ENCODE measurements at regions not wholly inside any gene's neighbourhood (a gene's known extent, or its start where the extent isn't known, plus 50 kb on each side); places are given as distances from the start of the nearest gene placed in this dataset.
"Not testable (repeated sequence)": the region's sequence is repeated elsewhere in the genome, so short reads cannot be mapped to it uniquely, and the experiment has no call there.

- no peak overlapping the region for H3K4me3 ChIP-seq (ENCODE audit: low read depth, low read length)
- no peak for TF ChIP-seq CTCF (IDR thresholded peaks at IDR 0.05; ENCODE audit: low read depth, low read length)
These were observed 175.8 kb downstream of the USP46 start for GRCh38 chr4:52483186-52483890.

DNA sequence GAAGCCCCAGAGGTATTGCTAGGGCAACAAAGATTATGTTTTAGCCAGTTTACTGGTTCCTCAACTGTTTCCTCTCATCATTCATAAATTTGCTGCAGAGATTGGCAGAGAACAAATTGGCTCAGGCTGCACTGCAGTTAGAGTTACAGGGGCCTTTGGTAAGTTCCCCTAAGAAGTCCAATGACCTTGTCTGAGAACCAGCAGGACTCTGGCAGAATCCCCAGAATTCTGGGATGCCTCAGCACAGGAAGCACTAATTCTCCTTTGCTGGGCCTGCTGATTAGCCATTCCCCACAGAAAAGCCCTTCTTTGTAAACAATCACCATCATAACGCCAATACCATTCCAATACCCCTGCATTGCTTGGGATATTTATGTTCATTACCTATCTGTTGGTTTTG lies 151.3 kb downstream of the USP46 start:
- no peak for TF ChIP-seq CTCF (IDR thresholded peaks at IDR 0.05; ENCODE audit: low read depth, low read length)
- no peak overlapping the region for H3K4me3 ChIP-seq (ENCODE audit: low read depth, low read length)

DNA sequence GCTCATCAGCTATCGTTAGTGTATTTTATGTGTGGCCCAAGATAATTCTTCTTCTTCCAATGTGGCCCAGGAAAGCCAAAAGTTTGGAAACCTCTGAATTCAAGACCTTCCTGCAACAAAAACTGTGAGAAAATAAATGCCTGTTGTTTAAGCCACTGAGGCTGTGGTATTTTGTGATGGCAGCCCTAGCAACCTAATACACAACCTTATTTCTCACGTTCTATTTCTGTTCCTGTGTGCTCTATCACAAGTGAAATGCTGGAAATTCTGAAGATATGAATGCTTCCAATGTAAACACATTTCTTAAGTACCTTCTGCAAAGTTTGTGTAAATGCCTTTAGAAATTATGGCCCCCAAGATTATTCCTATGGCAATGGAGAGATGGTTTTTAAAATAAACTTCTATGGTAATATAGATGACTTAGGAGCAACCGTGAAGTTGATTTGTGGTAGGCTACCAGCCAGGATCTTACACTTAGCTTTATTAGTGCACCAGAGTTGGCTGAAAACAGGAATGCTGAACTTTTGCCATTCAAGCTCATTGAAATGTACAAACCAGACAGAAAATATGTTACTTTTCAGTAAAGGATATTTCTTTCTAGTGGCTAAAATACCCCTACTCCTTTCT lies 148.0 kb downstream of the USP46 start:
- H3K4me3 ChIP-seq (ENCODE audit: low read depth, low read length) = no peak overlapping the region
- TF ChIP-seq CTCF (IDR thresholded peaks at IDR 0.05; ENCODE audit: low read depth, low read length) = no peak

GRCh38 chr4:52511825-52512224 lies 147.3 kb downstream of the USP46 start:
- no peak for TF ChIP-seq CTCF (IDR thresholded peaks at IDR 0.05; ENCODE audit: low read depth, low read length)
- H3K4me3 ChIP-seq (ENCODE audit: low read depth, low read length) = no peak overlapping the region

DNA sequence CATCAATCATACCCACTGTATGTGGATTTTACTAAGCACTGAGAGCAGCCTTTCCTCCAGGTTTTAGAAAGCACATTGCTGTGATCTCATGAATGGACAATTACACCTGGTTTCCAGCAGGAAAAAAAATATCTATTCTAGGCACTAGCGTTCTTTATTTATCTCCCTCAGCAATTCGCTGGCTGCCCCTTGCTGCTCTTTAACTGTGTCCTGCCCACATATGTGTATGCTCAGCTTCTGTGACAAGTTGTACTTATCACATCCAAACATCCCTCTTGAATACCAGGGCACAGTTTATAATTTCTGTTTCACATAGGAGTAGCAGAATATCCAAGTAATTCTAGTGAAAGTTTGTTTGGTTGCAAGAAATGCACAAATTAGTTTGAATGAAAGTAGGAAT lies 146.8 kb downstream of the USP46 start:
- no peak for TF ChIP-seq CTCF (IDR thresholded peaks at IDR 0.05; ENCODE audit: low read depth, low read length)
- H3K4me3 ChIP-seq (ENCODE audit: low read depth, low read length) = no peak overlapping the region

DNA sequence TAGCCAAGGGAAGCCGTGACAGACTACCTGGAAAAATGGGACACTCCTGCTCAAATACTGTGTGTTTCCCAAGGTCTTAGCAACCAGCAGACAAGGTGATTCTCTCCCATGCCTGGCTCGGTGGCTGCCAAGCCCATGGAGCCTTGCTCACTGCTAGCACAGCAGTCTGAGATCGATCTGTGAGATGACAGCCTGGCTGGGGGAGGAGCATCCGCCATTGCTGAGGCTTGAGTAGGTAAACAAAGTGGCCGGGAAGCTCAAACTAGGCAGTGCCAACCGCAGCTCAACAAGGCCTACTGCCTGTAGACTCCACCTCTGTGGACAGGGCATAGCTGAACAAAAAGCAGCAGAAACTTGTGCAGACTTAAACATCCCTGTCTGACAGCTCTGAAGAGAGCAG lies 137.0 kb downstream of the USP46 start:
- H3K4me3 ChIP-seq (ENCODE audit: low read depth, low read length) = not testable (repeated sequence)

GRCh38 chr4:52529983-52530382 lies 129.1 kb downstream of the USP46 start:
- H3K4me3 ChIP-seq (ENCODE audit: low read depth, low read length) = no peak overlapping the region
- no peak for TF ChIP-seq CTCF (IDR thresholded peaks at IDR 0.05; ENCODE audit: low read depth, low read length)

DNA sequence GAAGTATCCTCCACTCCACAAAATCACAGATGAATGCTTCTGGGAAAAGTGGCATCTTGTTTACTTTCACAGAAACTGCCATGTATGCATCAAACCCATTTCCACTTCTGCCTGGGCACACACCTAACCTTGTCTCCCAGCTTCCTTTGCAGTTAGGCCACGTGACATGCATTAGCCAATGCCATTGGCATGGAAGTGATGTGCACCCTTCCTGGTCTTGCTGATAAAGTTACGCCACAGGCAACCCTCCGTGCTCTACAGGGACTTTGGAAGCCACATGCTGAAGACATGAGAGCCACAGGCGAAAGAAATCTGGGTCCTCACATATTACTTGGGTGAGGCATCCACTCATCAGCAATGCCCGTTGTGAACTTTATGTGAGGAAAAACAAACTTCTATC lies 123.3 kb downstream of the USP46 start:
- H3K4me3 ChIP-seq (ENCODE audit: low read depth, low read length) = no peak overlapping the region
- no peak for TF ChIP-seq CTCF (IDR thresholded peaks at IDR 0.05; ENCODE audit: low read depth, low read length)

All from WI38 (cell line).